Endothelial cell of umbilical vein (primary cell): ENCODE measurements at regions not wholly inside any gene's neighbourhood (a gene's known extent, or its start where the extent isn't known, plus 50 kb on each side); places are given as distances from the start of the nearest gene placed in this dataset.

ENCODE experiments used
- BruUV-seq: library from RNA; stranded (reverse); fragments of 400-500 nt; replicated peaks from 2 replicates; lab custom pipeline; 2021; lab: Mats Ljungman, UMichigan
- CTCF ChIA-PET: fragments of 300-600, 350-600 bp; sonication (Branson Sonifier 250); formaldehyde crosslinking; loops from one replicate; lab custom pipeline; 2021; ENCODE audit warnings: antibody characterized with exemption, inconsistent platforms; lab: Charles Lee
- POLR2A ChIA-PET: fragments of 300-600, 350-600 bp; sonication (Branson Sonifier 250); formaldehyde crosslinking; loops from one replicate; lab custom pipeline; 2021; ENCODE audit warnings: antibody characterized with exemption, inconsistent platforms; lab: Charles Lee
- DNase-seq: peaks from one replicate; pipeline ENCODE4 v3.0.0-alpha.2; 2011; ENCODE audit warnings: low read depth, low spot score
- FAIRE-seq: peaks from 2 replicates; lab custom pipeline; 2011; peaks lifted over from hg19 to GRCh38; lab: Jason Lieb, UNC
- H2AFZ ChIP-seq: 2 replicates; pipeline ENCODE4 v1.6.0; 2012; ENCODE audit warnings: low read depth, low read length, control low read depth, inconsistent platforms
- H3K27ac ChIP-seq: 2 replicates; pipeline ENCODE4 v1.5.1; 2011; ENCODE audit warnings: low read depth, mild to moderate bottlenecking, control low read depth, low read length, moderate library complexity; ENCODE audit not compliant: insufficient read depth
- H3K27me3 ChIP-seq, 2 experiments: 2 replicates each; pipeline versions ENCODE4 v1.6.0 to v1.6.1; 2011; ENCODE audit warnings: low read length in 2 of 2, mixed read lengths in 1 of 2; ENCODE audit not compliant: control insufficient read depth in 2 of 2, insufficient read depth in 2 of 2
- H3K36me3 ChIP-seq, 2 experiments: 2 replicates in 1 of 2; 3 replicates in 1 of 2; pipeline ENCODE4 v1.5.1; 2011; ENCODE audit warnings: low read length in 2 of 2, mild to moderate bottlenecking in 1 of 2, moderate library complexity in 1 of 2; ENCODE audit not compliant: control insufficient read depth in 2 of 2, insufficient read depth in 2 of 2; ENCODE audit errors: extremely low read depth in 1 of 2
- H3K4me1 ChIP-seq: 3 replicates; pipeline ENCODE4 v1.5.1; 2011; ENCODE audit warnings: mild to moderate bottlenecking, low read length; ENCODE audit not compliant: control insufficient read depth, insufficient read depth; ENCODE audit errors: extremely low read depth
- H3K4me2 ChIP-seq: 2 replicates; pipeline ENCODE4 v1.6.1; 2011; ENCODE audit warnings: low read length, control low read depth, mixed read lengths; ENCODE audit not compliant: insufficient read depth
- H3K4me3 ChIP-seq, 3 experiments: fragments of 200-600 bp in 1 of 3; sonication (generic), shearing (Covaris generic) in 1 of 3; replicated peaks in 1 of 3; 2 replicates each; pipeline ENCODE4 v1.5.1; 2011 to 2016; ENCODE audit warnings: control low read depth in 3 of 3, low read length in 3 of 3, mild to moderate bottlenecking in 2 of 3, inconsistent platforms in 1 of 3, low read depth in 1 of 3, moderate library complexity in 1 of 3; ENCODE audit not compliant: insufficient read depth in 1 of 3
- H3K79me2 ChIP-seq: 2 replicates; pipeline ENCODE4 v1.6.0; 2012; ENCODE audit warnings: low read length, inconsistent platforms; ENCODE audit not compliant: control insufficient read depth, insufficient read depth
- H3K9ac ChIP-seq: replicated peaks from 2 replicates; pipeline ENCODE3; 2011; ENCODE audit warnings: low read length, control low read depth; ENCODE audit not compliant: insufficient read depth; ENCODE audit errors: extremely low read depth
- H3K9me1 ChIP-seq: replicated peaks from 3 replicates; pipeline ENCODE4 v1.6.0; 2011; ENCODE audit warnings: mild to moderate bottlenecking, low read length; ENCODE audit not compliant: control insufficient read depth, insufficient read depth; ENCODE audit errors: extremely low read depth
- H3K9me3 ChIP-seq: replicated peaks from 2 replicates; pipeline ENCODE4 v1.5.1; 2012; ENCODE audit warnings: low read length, inconsistent platforms; ENCODE audit not compliant: control insufficient read depth, insufficient read depth
- H4K20me1 ChIP-seq: replicated peaks from 2 replicates; pipeline ENCODE3; 2011; ENCODE audit warnings: mild to moderate bottlenecking, low read length; ENCODE audit not compliant: control insufficient read depth, insufficient read depth; ENCODE audit errors: extremely low read depth
- CTCF ChIP-seq, 2 donors: IDR thresholded peaks; 1 replicate in 1 of 2; 2 replicates in 1 of 2; pipeline ENCODE4 v1.5.1; 2011; ENCODE audit warnings: low read length in 2 of 2, mild to moderate bottlenecking in 2 of 2, moderate library complexity in 2 of 2, control low read depth in 1 of 2, inconsistent platforms in 1 of 2, low read depth in 1 of 2; ENCODE audit not compliant: insufficient read depth in 1 of 2; ENCODE audit errors: extremely low read depth in 1 of 2
- EZH2 ChIP-seq: IDR thresholded peaks from 2 replicates; pipeline ENCODE4 v1.6.1; 2012; ENCODE audit warnings: borderline replicate concordance, low read depth, mild to moderate bottlenecking, moderate library complexity, low read length, inconsistent platforms; ENCODE audit not compliant: severe bottlenecking
- JUN ChIP-seq: IDR thresholded peaks from 2 replicates; pipeline ENCODE4 v1.6.1; 2011; ENCODE audit warnings: borderline replicate concordance, low read depth; ENCODE audit not compliant: insufficient read length, insufficient read depth
- MAX ChIP-seq: IDR thresholded peaks from 2 replicates; pipeline ENCODE4 v1.6.1; 2011; ENCODE audit not compliant: insufficient read depth, insufficient read length
- POLR2AphosphoS5 ChIP-seq: IDR thresholded peaks from 2 replicates; pipeline ENCODE4 v1.6.1; 2012; ENCODE audit warnings: low read depth, mild to moderate bottlenecking, control low read depth, low read length, moderate library complexity; ENCODE audit not compliant: insufficient read depth
- dilution Hi-C: fragments of 300-500 bp; cut with MboI; formaldehyde crosslinking; loops from one replicate; pipeline ENCODE4 v1.15.0; 2019; ENCODE audit warnings: low sequenced_read_pairs; ENCODE audit not compliant: extremely low pct_ligation_motif_present
- intact Hi-C: fragments of 100-400 bp; cut with micrococcal nuclease; formaldehyde crosslinking; loops from one replicate; pipeline ENCODE4 v1.10.0; 2022

GRCh38 chr7:84506151-84506550, 311.6 kb upstream of the SEMA3A start:
- Histone ChIP-seq H3K4me3 (no peak overlapping the region), H2AFZ (no peak overlapping the region), H4K20me1 (no peaks in the 10 kb centered on the region), H3K27me3 (no peaks in the 10 kb centered on the region), H3K79me2 (no peaks in the 10 kb centered on the region), H3K4me1 (no peaks in the 10 kb centered on the region), H3K9me3 (no peaks in the 10 kb centered on the region), H3K9me1 (no peaks in the 10 kb centered on the region), H3K9ac (no peak overlapping the region), H3K27ac (no peak overlapping the region), H3K4me2 (no peak overlapping the region), H3K36me3 (no peaks in the 10 kb centered on the region)
- no TSS peak for BruUV-seq
- dilution Hi-C loops (no loop called here), intact Hi-C loops (no loop called here)
- ChIA-PET POLR2A (no interaction called here), CTCF (no interaction called here)
- TF ChIP-seq JUN = no peak
- TF ChIP-seq EZH2 = no peak
- no peak for TF ChIP-seq CTCF (IDR thresholded peaks at IDR 0.05; ENCODE audit: extremely low read depth in 1 of 2, insufficient read depth in 1 of 2, low read depth in 1 of 2, low read length in 2 of 2)
- DNase-seq = no peak
- FAIRE-seq = no peak

- Histone ChIP-seq H3K4me2 (no peak overlapping the region), H2AFZ (no peak overlapping the region), H3K4me1 (no peaks in the 10 kb centered on the region), H3K27ac (no peak overlapping the region), H3K9ac (no peak overlapping the region), H3K79me2 (no peaks in the 10 kb centered on the region), H3K36me3 (no peaks in the 10 kb centered on the region), H3K27me3 (no peaks in the 10 kb centered on the region), H3K4me3 (no peak overlapping the region), H3K9me3 (no peaks in the 10 kb centered on the region), H4K20me1 (no peaks in the 10 kb centered on the region), H3K9me1 (no peaks in the 10 kb centered on the region)
- ChIA-PET POLR2A (no interaction called here), CTCF (no interaction called here)
- no TSS peak for BruUV-seq
- intact Hi-C loops = no loop called here
- dilution Hi-C loops = no loop called here
- FAIRE-seq (no peak), DNase-seq (no peak)
- TF ChIP-seq JUN (no peak), MAX (no peak), POLR2AphosphoS5 (no peak)
Observed at GRCh38 chr7:84502239-84502638, 307.6 kb upstream of the SEMA3A start.
